SH-SY5Y (cell line): ENCODE measurements at regions not wholly inside any gene's neighbourhood (a gene's known extent, or its start where the extent isn't known, plus 50 kb on each side); places are given as distances from the start of the nearest gene placed in this dataset.

Source experiments
- GATA2 ChIP-seq: IDR thresholded peaks from 2 replicates; pipeline ENCODE4 v1.6.1; 2011; ENCODE audit warnings: mild to moderate bottlenecking, low read depth, low read length
- GATA3 ChIP-seq: IDR thresholded peaks from 2 replicates; pipeline ENCODE4 v1.6.1; 2011; ENCODE audit warnings: low read depth, mild to moderate bottlenecking, low read length, moderate library complexity

DNA sequence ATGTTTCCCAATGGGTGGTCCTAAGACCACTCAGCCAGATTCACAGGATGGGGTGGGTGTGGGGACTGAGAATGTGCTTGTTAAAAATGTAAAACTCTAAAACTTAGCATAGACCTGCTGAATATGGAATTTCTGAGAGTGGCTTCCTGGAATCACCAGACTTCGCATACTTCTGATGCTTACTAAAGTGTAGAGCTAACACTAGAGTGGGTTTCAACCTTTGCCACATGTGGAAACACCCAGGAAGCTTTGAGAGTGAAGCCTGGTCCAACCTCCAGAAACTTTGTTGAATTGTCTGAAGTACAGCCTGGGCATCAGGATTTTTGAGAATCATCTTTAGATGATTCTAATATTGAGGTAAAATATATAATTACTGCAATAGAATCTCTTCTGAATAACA lies 167.8 kb upstream of the EDNRA start:
- TF ChIP-seq GATA2 (no peak), GATA3 (no peak)

DNA sequence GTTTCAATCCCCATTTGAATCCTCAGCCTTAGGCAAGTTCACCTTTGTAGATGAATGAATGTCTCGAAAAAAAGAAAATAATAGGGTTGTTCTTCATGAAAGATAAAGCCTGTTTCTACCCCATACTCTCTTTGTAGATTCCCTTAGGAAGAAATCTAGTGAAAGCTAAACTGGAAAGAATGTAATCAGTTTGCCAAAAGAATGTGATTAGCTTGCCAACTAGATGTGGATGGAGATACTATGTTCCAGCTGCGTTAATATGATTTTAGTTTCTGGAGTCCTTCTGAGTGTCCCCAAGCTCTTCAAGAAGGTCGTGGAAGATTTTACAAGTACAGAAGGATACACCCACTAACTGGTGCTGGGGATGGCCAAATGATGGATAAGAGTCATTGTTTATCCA lies 162.3 kb upstream of the EDNRA start:
- no peak for TF ChIP-seq GATA2
- no peak for TF ChIP-seq GATA3

DNA sequence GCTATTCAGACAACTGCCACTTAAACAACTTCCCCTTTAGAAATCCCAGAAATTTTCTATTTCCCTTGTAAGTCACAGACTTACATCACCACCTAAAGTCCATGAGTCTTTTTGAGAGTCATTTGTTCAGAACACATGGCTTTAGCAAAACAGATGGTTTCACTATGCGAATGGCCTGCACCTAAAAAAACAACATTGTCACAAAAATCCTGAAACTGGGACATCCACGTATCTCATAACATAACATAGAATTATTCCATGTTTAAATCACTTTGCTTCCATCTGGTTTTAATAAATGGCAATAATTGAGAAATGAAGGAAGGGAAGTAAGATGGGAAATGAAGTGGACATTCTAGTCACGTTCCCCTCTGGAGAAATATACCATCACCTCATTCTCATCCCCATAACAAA lies 155.3 kb upstream of the EDNRA start:
- TF ChIP-seq GATA2 (no peak), GATA3 (no peak)

DNA sequence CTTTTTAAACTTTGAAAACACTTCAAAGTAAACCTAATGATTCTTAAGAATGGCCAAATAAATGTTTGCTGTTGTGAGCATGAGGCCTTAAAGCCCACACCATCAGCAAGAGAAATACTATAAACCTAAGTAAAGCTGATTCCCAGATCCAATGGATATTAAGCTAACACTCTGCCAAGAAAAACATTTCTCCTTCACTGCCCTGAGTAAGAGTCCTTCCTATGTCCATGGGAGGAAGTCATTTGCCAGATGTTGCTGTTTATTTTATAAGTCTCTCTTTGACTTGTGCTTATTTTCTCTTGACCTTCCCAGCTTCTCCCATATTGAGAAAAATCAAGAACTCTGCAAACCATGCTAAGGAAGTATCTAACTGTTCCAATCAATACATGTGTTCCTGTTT lies 154.3 kb upstream of the EDNRA start:
- TF ChIP-seq GATA2 (no peak), GATA3 (no peak)

GRCh38 chr4:147327322-147327721 lies 153.6 kb upstream of the EDNRA start:
- no peak for TF ChIP-seq GATA2
- no peak for TF ChIP-seq GATA3

GRCh38 chr4:147328189-147328588 lies 152.7 kb upstream of the EDNRA start:
- TF ChIP-seq GATA2 (no peak), GATA3 (no peak)

GRCh38 chr4:147328756-147329446 lies 152.0 kb upstream of the EDNRA start:
- no peak for TF ChIP-seq GATA3
- TF ChIP-seq GATA2 = no peak

DNA sequence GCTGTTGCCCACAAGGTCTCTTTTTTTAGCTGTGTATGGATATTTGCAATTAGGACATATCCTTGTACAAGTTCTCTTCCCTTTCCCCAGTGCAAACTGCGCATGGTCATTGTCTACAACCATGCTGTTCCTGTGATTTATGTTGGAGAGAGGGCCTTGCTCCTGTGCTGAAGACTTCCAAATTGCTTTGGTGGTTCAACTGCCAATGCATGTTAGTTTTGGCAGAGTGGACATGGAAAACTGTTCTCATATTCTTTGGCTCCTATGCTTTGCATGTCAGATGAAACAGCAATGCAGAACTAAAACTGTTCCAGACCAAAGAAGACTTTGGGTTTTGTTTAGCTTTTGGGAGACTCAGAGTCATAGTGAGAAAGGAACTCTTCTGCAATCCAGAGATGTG lies 148.8 kb upstream of the EDNRA start:
- TF ChIP-seq GATA3 (no peak), GATA2 (no peak)

DNA sequence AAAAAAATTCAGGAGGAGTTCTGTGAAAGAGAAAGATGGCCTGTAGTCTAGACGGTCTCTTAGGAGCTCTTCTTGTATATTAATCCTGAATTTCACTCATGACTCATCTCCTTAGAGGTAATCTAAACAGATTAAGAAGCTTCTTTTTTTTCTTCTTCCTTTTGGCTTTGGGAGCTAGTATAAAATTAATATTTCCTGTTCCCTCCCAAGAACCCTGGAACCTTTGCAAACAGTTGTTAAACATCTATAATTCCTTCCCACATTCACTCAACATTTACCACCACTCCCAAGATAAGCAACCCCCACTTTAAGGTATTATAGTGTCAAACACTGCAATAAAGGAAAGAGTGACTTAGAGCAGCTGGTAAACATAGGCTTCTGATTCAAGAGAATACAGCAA lies 146.4 kb upstream of the EDNRA start:
- no peak for TF ChIP-seq GATA3
- TF ChIP-seq GATA2 = no peak

DNA sequence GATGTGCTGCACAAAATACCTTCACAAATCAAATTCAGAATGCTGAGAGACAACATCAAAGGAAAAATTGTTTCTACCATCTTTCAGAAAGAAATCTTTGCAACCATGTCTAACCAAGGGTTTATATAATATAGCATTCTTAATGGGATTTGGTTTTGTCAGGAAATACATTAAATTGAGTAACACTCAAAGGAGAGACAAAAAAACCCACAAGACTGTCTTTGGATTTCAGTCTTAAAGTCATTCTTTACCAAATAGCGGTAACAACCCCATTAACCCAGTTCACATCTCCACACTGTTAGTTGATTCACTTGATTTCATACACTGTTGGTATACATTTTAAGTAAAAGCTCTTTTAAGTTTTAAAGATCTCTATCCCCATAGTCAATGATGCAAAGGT lies 145.7 kb upstream of the EDNRA start:
- TF ChIP-seq GATA2 (no peak), GATA3 (no peak)

GRCh38 chr4:147336252-147336651 lies 144.6 kb upstream of the EDNRA start:
- TF ChIP-seq GATA2 (no peak), GATA3 (no peak)

- TF ChIP-seq GATA2 (no peak), GATA3 (no peak)
Observed at GRCh38 chr4:147339100-147339499, 141.8 kb upstream of the EDNRA start.

DNA sequence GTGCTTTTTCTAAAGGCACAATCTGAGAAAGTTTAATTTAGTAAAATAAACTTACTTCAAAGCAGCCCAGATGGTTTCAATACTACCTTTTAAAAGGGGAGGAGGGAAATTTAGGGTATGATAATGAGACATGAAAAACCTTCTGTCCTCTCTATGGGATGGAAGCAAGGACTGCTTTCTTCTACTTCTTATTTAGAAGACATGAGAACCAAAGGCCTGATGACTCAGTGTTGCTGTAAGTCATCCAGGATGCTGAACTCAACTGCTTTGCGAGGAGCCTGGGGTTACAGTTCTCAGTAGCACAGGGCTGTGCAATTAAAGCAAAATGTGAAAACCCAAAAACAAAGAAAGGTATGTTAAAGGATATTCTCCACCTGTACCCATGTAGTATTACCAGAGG lies 140.8 kb upstream of the EDNRA start:
- TF ChIP-seq GATA3 (no peak), GATA2 (no peak)

- TF ChIP-seq GATA3 (no peak), GATA2 (no peak)
Observed at GRCh38 chr4:147340591-147341120, 140.2 kb upstream of the EDNRA start.

- TF ChIP-seq GATA2 = no peak
- TF ChIP-seq GATA3 = no peak
Observed at GRCh38 chr4:147343692-147344091, 137.2 kb upstream of the EDNRA start.
